CD4-positive, alpha-beta T cell treated with Interleukin-1 beta for 1 hour (primary cell): ENCODE measurements at regions not wholly inside any gene's neighbourhood (a gene's known extent, or its start where the extent isn't known, plus 50 kb on each side); places are given as distances from the start of the nearest gene placed in this dataset.

Experiments used
- DNase-seq, 2 donors: peaks; one replicate each; pipeline ENCODE4 v3.0.0-alpha.2; 2020 to 2022

- DNase-seq = no peak
Observed at GRCh38 chr2:12300019-12300602, 416.6 kb upstream of the TRIB2 start.

- no peak for DNase-seq
Observed at GRCh38 chr2:12300927-12301326, 415.8 kb upstream of the TRIB2 start.

GRCh38 chr2:12302140-12302539, 414.6 kb upstream of the TRIB2 start:
- DNase-seq = peak in 1 of 2 donors; percentile 6

- DNase-seq = no peak
Observed at GRCh38 chr2:12302691-12303090, 414.0 kb upstream of the TRIB2 start.

GRCh38 chr2:12303181-12304030, 413.3 kb upstream of the TRIB2 start:
- peak; percentile 10 to 13 for DNase-seq

GRCh38 chr2:12304564-12305171, 412.1 kb upstream of the TRIB2 start:
- no peak for DNase-seq

GRCh38 chr2:12305931-12306330, 410.8 kb upstream of the TRIB2 start:
- DNase-seq = no peak

GRCh38 chr2:12310399-12310798, 406.3 kb upstream of the TRIB2 start:
- no peak for DNase-seq

- no peak for DNase-seq
Observed at GRCh38 chr2:12313445-12314126, 403.1 kb upstream of the TRIB2 start.

GRCh38 chr2:12314127-12314760, 402.5 kb upstream of the TRIB2 start:
- DNase-seq = no peak

GRCh38 chr2:12315224-12315623, 401.5 kb upstream of the TRIB2 start:
- no peak for DNase-seq

- no peak for DNase-seq
Observed at GRCh38 chr2:12316476-12316875, 400.3 kb upstream of the TRIB2 start.

GRCh38 chr2:12317286-12317685, 399.4 kb upstream of the TRIB2 start:
- no peak for DNase-seq

GRCh38 chr2:12317814-12318426, 398.8 kb upstream of the TRIB2 start:
- no peak for DNase-seq

- no peak for DNase-seq
Observed at GRCh38 chr2:12318427-12319057, 398.2 kb upstream of the TRIB2 start.

GRCh38 chr2:12320027-12320734, 396.6 kb upstream of the TRIB2 start:
- DNase-seq = no peak

- no peak for DNase-seq
Observed at GRCh38 chr2:12320991-12321641, 395.6 kb upstream of the TRIB2 start.

GRCh38 chr2:12321886-12322285, 394.9 kb upstream of the TRIB2 start:
- no peak for DNase-seq

GRCh38 chr2:12325806-12326205, 390.9 kb upstream of the TRIB2 start:
- DNase-seq = no peak

GRCh38 chr2:12326449-12327190, 390.1 kb upstream of the TRIB2 start:
- peak in 1 of 2 donors; percentile 11 for DNase-seq
